ENCODE measurements at regions not wholly inside any gene's neighbourhood (a gene's known extent, or its start where the extent isn't known, plus 50 kb on each side); places are given as distances from the start of the nearest gene placed in this dataset.

DNA sequence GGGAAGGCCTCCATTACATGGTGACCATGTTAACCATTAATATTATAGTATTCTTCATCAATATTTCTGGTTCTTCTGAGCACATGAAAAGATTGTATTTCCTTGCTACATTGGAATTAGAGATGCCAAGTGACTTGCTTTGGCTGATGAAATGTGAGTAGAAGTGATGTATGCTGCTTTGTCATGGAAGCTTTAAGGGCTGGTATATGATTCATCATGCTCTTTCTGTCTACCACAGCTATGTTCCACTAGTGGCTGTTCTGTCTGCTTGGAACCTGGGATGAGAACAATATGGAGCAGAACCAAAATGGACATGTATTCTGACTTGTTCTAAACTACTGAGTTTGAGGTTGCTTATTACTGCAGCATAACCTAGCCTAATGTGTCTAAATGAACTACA lies 163.3 kb downstream of the TM2D1 start:
- TF ChIP-seq, protein P1, sequence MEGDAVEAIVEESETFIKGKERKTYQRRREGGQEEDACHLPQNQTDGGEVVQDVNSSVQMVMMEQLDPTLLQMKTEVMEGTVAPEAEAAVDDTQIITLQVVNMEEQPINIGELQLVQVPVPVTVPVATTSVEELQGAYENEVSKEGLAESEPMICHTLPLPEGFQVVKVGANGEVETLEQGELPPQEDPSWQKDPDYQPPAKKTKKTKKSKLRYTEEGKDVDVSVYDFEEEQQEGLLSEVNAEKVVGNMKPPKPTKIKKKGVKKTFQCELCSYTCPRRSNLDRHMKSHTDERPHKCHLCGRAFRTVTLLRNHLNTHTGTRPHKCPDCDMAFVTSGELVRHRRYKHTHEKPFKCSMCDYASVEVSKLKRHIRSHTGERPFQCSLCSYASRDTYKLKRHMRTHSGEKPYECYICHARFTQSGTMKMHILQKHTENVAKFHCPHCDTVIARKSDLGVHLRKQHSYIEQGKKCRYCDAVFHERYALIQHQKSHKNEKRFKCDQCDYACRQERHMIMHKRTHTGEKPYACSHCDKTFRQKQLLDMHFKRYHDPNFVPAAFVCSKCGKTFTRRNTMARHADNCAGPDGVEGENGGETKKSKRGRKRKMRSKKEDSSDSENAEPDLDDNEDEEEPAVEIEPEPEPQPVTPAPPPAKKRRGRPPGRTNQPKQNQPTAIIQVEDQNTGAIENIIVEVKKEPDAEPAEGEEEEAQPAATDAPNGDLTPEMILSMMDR (IDR thresholded peaks at IDR 0.05): no peak
- no peak for TF ChIP-seq EZH2 (IDR thresholded peaks at IDR 0.05)
- TF ChIP-seq EZH2phosphoT487 (IDR thresholded peaks at IDR 0.05): no peak

All from neural progenitor cell (in vitro differentiated cells).